ENCODE measurements at regions not wholly inside any gene's neighbourhood (a gene's known extent, or its start where the extent isn't known, plus 50 kb on each side); places are given as distances from the start of the nearest gene placed in this dataset.

- intact Hi-C loops (cut with DNase I), result no loop called here
- no peak for DNase-seq (ENCODE audit: low spot score)
These were observed 780.7 kb upstream of the TBX3 start for GRCh38 chr12:115464661-115465060.

- no peak for DNase-seq (ENCODE audit: low spot score)
- intact Hi-C loops (cut with DNase I), result no loop called here
These were observed 780.2 kb upstream of the TBX3 start for GRCh38 chr12:115464111-115464581.

- intact Hi-C loops (cut with DNase I), result no loop called here
- no peak for DNase-seq (ENCODE audit: low spot score)
These were observed 777.4 kb upstream of the TBX3 start for GRCh38 chr12:115461401-115461800.

- intact Hi-C loops (cut with DNase I), result no loop called here
These were observed 773.8 kb upstream of the TBX3 start for GRCh38 chr12:115457798-115458197.

GRCh38 chr12:115456946-115457689, 773.1 kb upstream of the TBX3 start:
- intact Hi-C loops (cut with DNase I), result no loop called here
- DNase-seq (ENCODE audit: low spot score), result no peak

More at GRCh38 chr12:115457798-115458197, 773.8 kb upstream of the TBX3 start:
- DNase-seq (ENCODE audit: low spot score), result no peak

- intact Hi-C loops (cut with DNase I), result no loop called here
- DNase-seq (ENCODE audit: low spot score), result no peak
These were observed 771.3 kb upstream of the TBX3 start for GRCh38 chr12:115455268-115455681.

- no peak for DNase-seq (ENCODE audit: low spot score)
- intact Hi-C loops (cut with DNase I), result no loop called here
These were observed 768.8 kb upstream of the TBX3 start for GRCh38 chr12:115452751-115453281.

GRCh38 chr12:115451780-115452736, 768.1 kb upstream of the TBX3 start:
- no peak for DNase-seq (ENCODE audit: low spot score)
- intact Hi-C loops (cut with DNase I), result no loop called here

GRCh38 chr12:115451151-115451779, 767.3 kb upstream of the TBX3 start:
- DNase-seq (ENCODE audit: low spot score), result no peak
- intact Hi-C loops (cut with DNase I), result no loop called here

GRCh38 chr12:115450710-115451109, 766.7 kb upstream of the TBX3 start:
- intact Hi-C loops (cut with DNase I), result no loop called here
- no peak for DNase-seq (ENCODE audit: low spot score)

- no peak for DNase-seq (ENCODE audit: low spot score)
- intact Hi-C loops (cut with DNase I), result no loop called here
These were observed 766.0 kb upstream of the TBX3 start for GRCh38 chr12:115450017-115450416.

- intact Hi-C loops (cut with DNase I), result loop anchor here in 1 of 2 donors (5.0 kb wide), 1 partner anchor 1637 kb away; no protein-coding TSS in a partner anchor
- no peak for DNase-seq (ENCODE audit: low spot score)
These were observed 765.6 kb upstream of the TBX3 start for GRCh38 chr12:115449526-115449925.

GRCh38 chr12:115444346-115444745, 760.4 kb upstream of the TBX3 start:
- intact Hi-C loops (cut with DNase I), result no loop called here
- no peak for DNase-seq (ENCODE audit: low spot score)

- no peak for DNase-seq (ENCODE audit: low spot score)
- intact Hi-C loops (cut with DNase I), result no loop called here
These were observed 759.5 kb upstream of the TBX3 start for GRCh38 chr12:115443351-115443938.

GRCh38 chr12:115440438-115440837, 756.5 kb upstream of the TBX3 start:
- DNase-seq (ENCODE audit: low spot score), result no peak
- intact Hi-C loops (cut with DNase I), result no loop called here

GRCh38 chr12:115439008-115439601, 755.1 kb upstream of the TBX3 start:
- intact Hi-C loops (cut with DNase I), result no loop called here
- DNase-seq (ENCODE audit: low spot score), result no peak

- DNase-seq (ENCODE audit: low spot score), result no peak
- intact Hi-C loops (cut with DNase I), result no loop called here
These were observed 754.3 kb upstream of the TBX3 start for GRCh38 chr12:115438314-115438713.

- no peak for DNase-seq (ENCODE audit: low spot score)
- intact Hi-C loops (cut with DNase I), result no loop called here
These were observed 753.1 kb upstream of the TBX3 start for GRCh38 chr12:115437061-115437567.
